KG1 (cell line): ENCODE measurements at regions not wholly inside any gene's neighbourhood (a gene's known extent, or its start where the extent isn't known, plus 50 kb on each side); places are given as distances from the start of the nearest gene placed in this dataset.

Experiments used
- DNase-seq: peaks from one replicate; lab custom pipeline; 2025; lab: John Stamatoyannopoulos, UW

DNA sequence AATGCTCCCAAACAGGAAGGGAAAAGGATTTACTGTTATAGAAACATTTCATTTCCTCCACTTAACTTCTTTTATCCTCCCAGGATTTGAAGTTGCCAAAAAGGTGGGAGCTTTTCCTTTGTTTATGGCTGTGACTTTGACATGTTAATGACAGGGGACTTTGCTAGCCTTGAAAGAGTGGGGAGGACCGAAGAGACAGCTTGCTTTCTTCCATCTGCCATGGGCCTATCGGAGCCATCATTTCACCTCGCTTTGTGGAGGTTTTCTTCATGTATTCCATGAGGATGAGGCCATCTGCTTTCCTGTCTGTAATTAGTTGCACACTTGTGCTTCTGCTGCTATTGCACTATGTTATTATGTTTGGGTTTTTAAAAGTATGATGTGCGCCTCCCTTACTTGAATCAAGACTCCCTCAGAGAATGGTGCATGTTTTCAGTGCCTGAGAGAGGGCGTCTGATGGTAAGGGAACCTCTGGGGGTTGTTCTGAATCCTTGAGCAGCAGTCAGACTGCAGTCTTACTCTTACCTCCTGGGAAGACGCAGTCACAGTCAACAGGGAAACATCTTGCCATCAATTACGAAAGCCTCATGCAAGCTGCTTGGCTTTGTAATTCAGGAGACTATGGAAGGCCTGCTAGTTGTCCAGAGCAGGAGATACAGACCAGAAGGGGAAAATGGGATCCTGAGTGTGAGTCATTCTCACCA, 173.3 kb upstream of the MGAT5 start:
- DNase-seq: no peak

GRCh38 chr2:134081238-134081938, 172.5 kb upstream of the MGAT5 start:
- no peak for DNase-seq

GRCh38 chr2:134083548-134083947, 170.3 kb upstream of the MGAT5 start:
- no peak for DNase-seq

GRCh38 chr2:134086594-134087219, 167.2 kb upstream of the MGAT5 start:
- no peak for DNase-seq

DNA sequence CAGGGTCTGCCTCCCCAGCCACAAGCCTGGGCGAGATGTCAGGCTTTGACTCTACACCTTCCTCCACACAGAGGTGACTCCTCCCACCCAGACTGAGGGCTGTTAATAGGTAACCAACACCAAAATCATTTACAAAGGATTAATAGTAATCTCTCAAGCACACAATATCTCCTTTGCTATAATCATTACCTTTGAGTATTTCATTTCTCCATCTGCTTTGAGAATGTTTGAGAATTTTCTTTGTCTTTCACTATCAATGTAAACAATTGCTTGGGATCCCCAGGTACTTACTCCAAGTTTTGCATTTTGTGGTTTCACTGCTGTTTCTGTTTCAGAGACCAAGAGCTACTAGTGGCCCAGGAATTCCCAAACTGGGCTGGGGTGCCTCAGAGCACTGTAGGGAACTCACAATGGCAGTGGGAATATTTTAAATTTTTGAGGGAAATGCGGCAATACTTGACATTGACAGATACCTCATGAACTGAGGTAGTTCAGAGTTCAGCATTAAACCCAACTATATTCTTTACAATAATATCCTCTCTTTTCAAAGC, 166.4 kb upstream of the MGAT5 start:
- no peak for DNase-seq

DNA sequence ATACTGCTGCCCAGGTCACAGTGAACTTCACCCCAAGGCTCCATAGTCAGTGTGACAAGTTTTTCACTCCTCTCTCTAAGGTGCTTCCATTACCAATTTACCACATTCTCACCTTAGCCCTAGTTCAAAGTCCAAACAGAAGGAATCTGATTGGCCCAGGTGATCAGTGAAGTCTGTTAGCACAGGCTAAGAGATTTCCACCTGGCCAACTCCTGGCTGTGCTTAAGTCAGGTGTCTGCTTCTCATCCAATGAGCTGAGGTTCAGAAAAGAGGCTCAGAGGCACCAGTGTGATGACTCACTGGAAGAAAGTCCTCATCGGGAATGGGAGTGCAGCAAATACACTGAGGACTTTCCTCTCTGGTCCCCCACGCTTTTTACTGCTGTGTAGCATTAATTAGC, 164.4 kb upstream of the MGAT5 start:
- no peak for DNase-seq

- DNase-seq: no peak
Measured at GRCh38 chr2:134097740-134098139, 156.1 kb upstream of the MGAT5 start.

DNA sequence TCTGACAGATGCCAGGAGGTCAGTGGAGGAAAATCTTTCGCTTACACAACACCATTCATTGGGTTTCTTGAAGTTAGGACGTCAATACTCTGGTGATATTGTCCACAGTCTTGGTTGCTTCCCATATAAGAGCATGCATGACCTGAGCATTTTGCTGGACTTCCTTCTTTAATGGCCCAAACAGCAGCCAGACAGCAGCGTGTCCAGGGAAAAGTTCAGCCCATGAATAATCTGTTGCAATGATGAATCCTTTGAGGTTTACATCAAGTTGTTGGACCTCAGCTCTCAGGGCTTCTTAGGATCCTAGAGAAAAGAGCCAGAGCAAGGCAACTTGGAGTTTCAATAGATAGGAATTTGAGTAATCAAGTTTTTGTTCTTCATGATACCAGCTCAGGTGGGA, 155.6 kb upstream of the MGAT5 start:
- no peak for DNase-seq

DNA sequence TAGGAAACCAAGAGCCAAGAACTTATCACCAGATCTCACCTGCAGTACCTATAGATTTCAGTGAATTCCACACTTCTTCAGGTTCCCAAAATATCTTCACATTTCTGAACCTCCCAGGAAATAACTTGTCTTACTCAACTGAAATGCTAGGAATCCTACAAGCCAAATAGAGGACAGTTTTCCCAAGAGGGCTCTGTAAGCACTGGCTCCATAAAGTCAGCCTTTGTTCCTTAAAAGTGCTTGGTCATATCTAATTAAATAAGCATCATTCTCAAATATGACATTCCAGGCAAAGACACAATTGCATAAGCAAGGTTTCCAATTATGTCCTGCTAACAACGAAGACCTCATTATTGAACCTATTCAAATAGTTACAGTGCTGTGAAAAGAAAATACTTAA, 154.6 kb upstream of the MGAT5 start:
- no peak for DNase-seq

GRCh38 chr2:134103196-134103595, 150.7 kb upstream of the MGAT5 start:
- DNase-seq: no peak

DNA sequence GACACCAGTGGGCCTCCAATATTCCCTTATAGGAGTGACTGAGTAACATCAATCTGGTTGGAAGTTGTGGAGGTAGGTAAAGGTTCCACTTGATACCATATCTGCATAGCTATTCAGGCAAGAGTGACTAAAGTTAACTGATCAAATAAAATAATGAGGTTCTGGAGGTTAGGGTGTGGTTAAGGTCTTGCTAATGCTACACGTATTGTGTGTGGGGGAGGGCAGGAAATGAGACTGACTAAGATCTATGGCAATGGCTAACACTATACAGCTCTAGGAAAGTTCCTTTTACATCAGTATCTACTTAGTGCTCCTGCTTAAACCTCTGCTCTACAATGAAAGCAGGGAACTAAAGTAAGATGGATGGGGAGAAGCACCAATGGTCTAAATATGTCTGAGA, 149.1 kb upstream of the MGAT5 start:
- DNase-seq: no peak

- no peak for DNase-seq
Measured at GRCh38 chr2:134107402-134107801, 146.5 kb upstream of the MGAT5 start.

GRCh38 chr2:134108113-134108512, 145.8 kb upstream of the MGAT5 start:
- DNase-seq: no peak

DNA sequence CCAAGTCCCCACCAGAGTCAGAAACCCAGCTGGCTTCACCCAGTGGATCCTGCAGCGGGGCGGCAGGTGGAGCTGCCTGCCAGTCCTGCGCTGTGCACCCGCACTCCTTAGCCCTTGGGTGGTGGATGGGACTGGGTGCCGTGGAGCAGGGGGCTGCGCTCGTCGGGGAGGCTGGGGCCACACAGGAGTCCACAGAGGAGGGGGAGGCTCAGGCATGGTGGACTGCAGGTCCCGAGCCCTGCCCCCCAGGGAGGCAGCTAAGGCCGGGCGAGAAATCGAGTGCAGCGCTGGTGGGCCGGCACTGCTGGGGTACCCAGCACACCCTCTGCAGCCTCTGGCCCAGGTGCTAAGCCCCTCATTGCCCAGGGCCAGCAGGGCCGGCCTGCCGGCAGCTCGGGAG, 144.6 kb upstream of the MGAT5 start:
- DNase-seq: no peak

DNA sequence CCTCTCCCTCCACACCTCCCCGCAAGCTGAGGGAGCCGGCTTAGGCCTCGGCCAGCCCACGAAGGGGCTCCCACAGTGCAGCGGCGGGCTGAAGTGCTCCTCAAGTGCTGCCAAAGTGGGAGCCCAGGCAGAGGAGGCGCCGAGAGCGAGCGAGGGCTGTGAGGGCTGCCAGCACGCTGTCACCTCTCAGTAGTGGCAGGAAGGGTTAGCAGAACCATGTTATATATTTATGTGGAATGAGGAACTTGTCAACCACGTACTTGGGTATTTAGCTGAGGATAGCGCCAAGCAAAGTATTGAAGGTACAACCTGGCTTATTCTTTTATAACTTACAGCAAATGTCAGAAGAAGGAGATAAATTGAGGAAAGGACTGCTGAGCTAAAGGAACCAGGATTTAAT, 144.1 kb upstream of the MGAT5 start:
- DNase-seq: no peak

DNA sequence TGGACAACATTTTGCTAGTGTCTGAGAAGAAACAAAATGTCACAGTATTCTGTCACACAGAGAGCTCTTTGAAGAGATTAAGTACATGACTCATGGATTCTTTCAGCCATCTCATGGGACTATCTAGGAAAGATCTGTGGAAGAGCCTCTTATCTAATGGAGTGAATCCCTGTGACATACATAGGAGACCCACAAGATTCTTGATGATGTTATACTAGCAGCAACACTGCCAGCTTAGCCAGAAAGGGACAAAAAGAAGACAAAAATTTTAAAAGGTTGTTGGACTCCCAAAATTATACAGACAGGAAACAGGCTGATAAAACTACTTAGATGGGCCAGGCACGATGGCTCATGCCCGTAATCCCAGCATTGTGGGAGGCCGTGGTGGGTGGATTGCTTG, 143.3 kb upstream of the MGAT5 start:
- DNase-seq: no peak

DNA sequence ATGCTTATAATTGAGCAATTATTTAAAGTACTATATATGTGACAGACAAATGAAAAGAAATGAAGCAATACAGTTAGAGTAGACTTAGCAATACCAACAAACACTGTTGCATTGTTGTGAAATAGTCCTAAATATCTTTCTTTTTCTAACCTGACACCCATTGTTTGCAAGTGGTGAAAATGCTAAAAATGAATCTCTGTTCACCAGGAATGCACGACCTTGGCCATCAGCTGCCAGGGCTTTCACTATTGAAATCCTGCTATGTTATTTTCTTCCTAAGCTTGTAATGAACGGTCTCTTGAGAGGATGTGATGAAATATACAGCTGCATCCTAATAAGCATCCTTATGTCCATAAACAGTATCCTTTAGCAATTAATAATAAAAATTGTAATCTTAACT, 136.2 kb upstream of the MGAT5 start:
- DNase-seq: no peak

DNA sequence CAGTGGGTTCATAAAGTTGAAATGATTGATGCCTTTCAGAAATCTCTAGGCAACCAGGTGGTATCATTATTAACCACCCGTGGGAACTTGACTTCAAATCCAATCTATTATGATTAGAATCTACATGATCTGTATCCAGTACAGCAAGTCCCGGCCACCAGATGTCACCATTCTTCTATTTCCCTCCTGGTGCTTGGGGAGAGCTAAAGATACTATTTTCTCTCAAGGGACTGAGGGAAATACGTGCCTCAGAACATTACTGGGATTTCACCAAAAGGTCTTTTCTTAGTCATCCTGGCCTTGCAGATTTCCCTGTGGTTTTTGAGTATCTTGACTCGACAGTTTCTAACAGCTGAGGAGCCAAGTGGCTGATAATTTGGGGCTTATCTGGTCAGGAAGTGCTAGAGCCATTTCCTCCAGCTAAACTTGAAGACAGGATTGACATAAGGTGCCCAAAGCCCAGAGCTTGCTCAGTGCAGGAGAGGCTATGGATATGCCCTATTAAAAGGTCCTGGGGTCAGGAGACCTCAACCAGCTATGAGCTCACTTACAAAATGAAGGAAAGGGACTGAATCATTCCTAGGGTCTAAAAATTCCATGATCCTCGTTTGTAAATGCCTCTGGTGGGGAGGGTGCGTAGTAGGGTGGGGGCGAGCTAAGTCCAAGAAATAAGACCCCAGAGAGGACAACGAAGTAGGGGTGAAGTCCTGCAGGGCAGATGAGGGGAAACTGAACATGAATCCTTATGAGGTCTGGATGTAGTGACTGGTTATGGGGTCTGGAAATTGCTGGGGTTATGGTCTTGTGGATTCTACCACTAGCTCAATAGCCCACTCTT, 135.4 kb upstream of the MGAT5 start:
- peak; percentile 52 for DNase-seq

DNA sequence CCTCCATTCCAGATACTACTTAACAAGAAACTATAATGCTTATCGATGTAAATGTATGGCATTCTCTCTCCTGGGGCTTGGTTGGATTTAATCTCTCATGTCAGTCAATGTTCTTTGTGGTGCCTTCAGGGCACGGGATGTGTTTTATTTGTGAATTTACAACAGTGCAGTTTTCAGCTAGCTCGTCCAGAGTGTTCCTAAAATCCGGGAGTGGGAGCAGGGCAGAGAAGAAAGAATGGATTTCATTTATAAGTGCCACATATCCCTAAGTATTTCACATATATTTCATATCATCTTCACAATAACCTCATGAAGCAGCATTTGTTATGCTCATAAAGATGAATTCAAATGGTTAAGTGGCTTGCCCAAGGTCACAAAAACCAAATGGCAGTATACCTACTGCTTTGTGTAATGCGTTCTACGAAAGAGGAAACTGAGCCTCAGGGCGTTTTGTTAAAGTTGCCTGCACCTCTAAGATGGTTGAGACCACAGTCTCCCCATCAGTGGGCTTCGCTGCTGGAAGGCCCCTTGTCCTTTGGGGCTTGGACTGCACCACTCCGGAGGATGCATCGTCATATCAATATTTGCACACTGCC, 134.7 kb upstream of the MGAT5 start:
- no peak for DNase-seq

DNA sequence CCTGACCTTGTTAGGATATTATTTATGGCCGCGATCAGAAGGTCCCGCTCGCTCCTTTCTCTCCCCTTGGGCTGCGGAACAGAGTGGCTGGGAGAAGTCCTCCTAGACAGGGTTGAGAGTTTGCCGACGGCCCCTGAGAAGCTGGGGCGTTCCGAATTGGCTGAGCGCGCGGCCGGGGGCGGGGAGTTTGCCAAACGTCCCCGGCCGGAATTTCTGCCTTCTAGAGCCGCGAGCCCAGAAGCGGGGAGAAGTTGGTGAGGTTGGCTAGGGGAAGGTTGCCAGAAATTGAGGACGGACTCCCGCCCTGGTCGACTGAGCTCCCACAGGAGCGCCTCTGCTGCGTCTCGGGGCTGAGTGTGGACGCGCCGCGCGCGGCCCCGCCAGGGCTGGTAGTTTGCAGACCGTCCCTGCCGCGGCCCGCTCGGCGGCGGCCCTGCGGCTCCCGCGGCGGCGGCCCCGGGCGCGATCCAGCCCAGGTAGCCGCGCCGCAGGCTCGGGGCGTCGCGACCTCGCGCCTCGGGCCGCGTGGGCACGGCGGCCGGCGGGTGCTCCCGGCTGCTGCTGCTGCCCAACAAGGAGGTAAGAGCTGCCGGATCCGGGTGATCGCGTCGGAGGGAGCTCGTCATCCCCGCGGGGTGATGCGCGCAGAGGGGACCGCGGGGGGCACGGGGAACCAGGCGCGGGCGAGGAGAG, 134.0 kb upstream of the MGAT5 start:
- DNase-seq: peak; percentile 78

GRCh38 chr2:134120406-134120732, 133.5 kb upstream of the MGAT5 start:
- no peak for DNase-seq
